H1 (cell line): ENCODE measurements at regions not wholly inside any gene's neighbourhood (a gene's known extent, or its start where the extent isn't known, plus 50 kb on each side); places are given as distances from the start of the nearest gene placed in this dataset.

Experiments
- CTCF ChIA-PET: fragments of 300-600 bp; sonication (Branson Sonifier 250); formaldehyde crosslinking; loops from one replicate; lab custom pipeline; 2021; ENCODE audit not compliant: partially characterized antibody; lab: Charles Lee
- POLR2A ChIA-PET: fragments of 300-600 bp; sonication (Branson Sonifier 250); formaldehyde crosslinking; loops from one replicate; lab custom pipeline; 2021; ENCODE audit warnings: inconsistent platforms; ENCODE audit not compliant: partially characterized antibody; lab: Charles Lee
- DNase-seq, 2 experiments: peaks; one replicate each; pipeline versions ENCODE4 v3.0.0 to v3.0.0-alpha.2; 2010 to 2022; ENCODE audit warnings: low spot score in 2 of 2, low read depth in 1 of 2, mixed read lengths in 1 of 2
- FAIRE-seq: peaks from 2 replicates; lab custom pipeline; 2011; peaks lifted over from hg19 to GRCh38; lab: Jason Lieb, UNC
- H2AFZ ChIP-seq: 2 replicates; pipeline ENCODE4 v1.8.1; 2012; ENCODE audit warnings: low read length, inconsistent platforms
- H2AK5ac ChIP-seq: 2 replicates; pipeline ENCODE4 v1.6.1; 2013; ENCODE audit warnings: low read depth, low read length
- H2BK120ac ChIP-seq: replicated peaks from 2 replicates; pipeline ENCODE3; 2013; ENCODE audit warnings: low read depth, low read length, inconsistent platforms
- H2BK12ac ChIP-seq: 2 replicates; pipeline ENCODE4 v1.6.1; 2013; ENCODE audit warnings: low read depth, low read length
- H2BK15ac ChIP-seq: 2 replicates; pipeline ENCODE4 v1.6.1; 2013; ENCODE audit warnings: low read length
- H2BK20ac ChIP-seq: 2 replicates; pipeline ENCODE4 v1.6.1; 2013; ENCODE audit warnings: low read length
- H2BK5ac ChIP-seq: 2 replicates; pipeline ENCODE4 v1.6.1; 2013; ENCODE audit warnings: low read depth, low read length
- H3K14ac ChIP-seq: 2 replicates; pipeline ENCODE4 v1.6.1; 2013; ENCODE audit warnings: inconsistent platforms; ENCODE audit not compliant: insufficient read length
- H3K18ac ChIP-seq: 2 replicates; pipeline ENCODE4 v1.6.1; 2013; ENCODE audit warnings: low read length; ENCODE audit errors: extremely low read depth
- H3K23ac ChIP-seq: 2 replicates; pipeline ENCODE4 v1.6.1; 2013; ENCODE audit warnings: inconsistent platforms; ENCODE audit not compliant: insufficient read length
- H3K23me2 ChIP-seq: 2 replicates; pipeline ENCODE4 v1.6.1; 2013; ENCODE audit warnings: low read depth, low read length
- H3K27ac ChIP-seq: 2 replicates; pipeline ENCODE4 v1.6.1; 2011; ENCODE audit warnings: low read depth, low read length, inconsistent platforms
- H3K27me3 ChIP-seq, 4 experiments: replicated peaks in 1 of 4; 1 replicate in 1 of 4; 2 replicates in 3 of 4; pipeline versions ENCODE4 v1.6.1 to v1.8.1; 2011 to 2013; ENCODE audit warnings: low read length in 3 of 4, mild to moderate bottlenecking in 3 of 4, inconsistent platforms in 2 of 4, mixed read lengths in 2 of 4, moderate library complexity in 1 of 4; ENCODE audit not compliant: control insufficient read depth in 3 of 4, insufficient read depth in 3 of 4; ENCODE audit errors: extremely low read depth in 1 of 4
- H3K36me3 ChIP-seq, 4 experiments: 2 replicates each; pipeline versions ENCODE4 v1.6.1 to v1.8.1; 2011 to 2013; ENCODE audit warnings: mild to moderate bottlenecking in 4 of 4, low read length in 3 of 4, moderate library complexity in 2 of 4, control low read depth in 1 of 4, inconsistent platforms in 1 of 4; ENCODE audit not compliant: insufficient read depth in 4 of 4, control insufficient read depth in 2 of 4
- H3K4ac ChIP-seq: replicated peaks from 2 replicates; pipeline ENCODE3; 2013; ENCODE audit warnings: low read length, low read depth, mixed read lengths, inconsistent platforms; ENCODE audit not compliant: insufficient read length
- H3K4me1 ChIP-seq, 4 experiments: replicated peaks in 1 of 4; 1 replicate in 1 of 4; 2 replicates in 3 of 4; pipeline versions ENCODE4 v1.6.1 to v1.8.1; 2011 to 2013; ENCODE audit warnings: low read length in 3 of 4, inconsistent platforms in 2 of 4, mixed read lengths in 1 of 4; ENCODE audit not compliant: insufficient read depth in 4 of 4, control insufficient read depth in 3 of 4
- H3K4me2 ChIP-seq, 2 experiments: 2 replicates each; pipeline versions ENCODE4 v1.6.1 to v1.8.1; 2011 to 2013; ENCODE audit warnings: low read depth in 2 of 2, low read length in 2 of 2, control low read depth in 1 of 2, inconsistent platforms in 1 of 2, mild to moderate bottlenecking in 1 of 2; ENCODE audit not compliant: insufficient read depth in 1 of 2
- H3K4me3 ChIP-seq, 4 experiments: fragments of 200-600, 300-600 bp in 1 of 4; sonication (generic), shearing (Covaris generic), sonication (Bioruptor Twin) in 1 of 4; 2 replicates each; pipeline versions ENCODE4 v1.5.1 to v1.8.1; 2011 to 2016; ENCODE audit warnings: low read length in 4 of 4, low read depth in 3 of 4, control low read depth in 2 of 4, inconsistent platforms in 2 of 4, mild to moderate bottlenecking in 2 of 4, mixed read lengths in 1 of 4, moderate library complexity in 1 of 4; ENCODE audit not compliant: insufficient read depth in 2 of 4; ENCODE audit errors: extremely low read depth in 1 of 4
- H3K56ac ChIP-seq: replicated peaks from 2 replicates; pipeline ENCODE3; 2013; ENCODE audit warnings: low read depth, mild to moderate bottlenecking, mixed read lengths, low read length, inconsistent platforms; ENCODE audit not compliant: insufficient read length
- H3K79me1 ChIP-seq: 2 replicates; pipeline ENCODE4 v1.6.1; 2013; ENCODE audit warnings: low read depth, low read length, control low read depth
- H3K79me2 ChIP-seq, 2 experiments: 2 replicates each; pipeline versions ENCODE4 v1.6.1 to v1.8.1; 2012 to 2013; ENCODE audit warnings: low read length in 2 of 2, mild to moderate bottlenecking in 2 of 2, inconsistent platforms in 1 of 2; ENCODE audit not compliant: insufficient read depth in 2 of 2, control insufficient read depth in 1 of 2
- H3K9ac ChIP-seq, 4 experiments: replicated peaks in 1 of 4; 1 replicate in 1 of 4; 2 replicates in 3 of 4; pipeline versions ENCODE4 v1.6.1 to v1.8.1; 2011 to 2013; ENCODE audit warnings: low read depth in 3 of 4, low read length in 3 of 4, control low read depth in 2 of 4, mild to moderate bottlenecking in 2 of 4, moderate library complexity in 2 of 4, inconsistent platforms in 1 of 4; ENCODE audit errors: extremely low read depth in 1 of 4
- H3K9me3 ChIP-seq, 2 experiments: 2 replicates each; pipeline versions ENCODE4 v1.6.1 to v1.8.1; 2012 to 2013; ENCODE audit warnings: mild to moderate bottlenecking in 2 of 2, moderate library complexity in 2 of 2, control low read depth in 1 of 2, inconsistent platforms in 1 of 2, low read depth in 1 of 2, low read length in 1 of 2, mixed read lengths in 1 of 2; ENCODE audit not compliant: insufficient read depth in 2 of 2
- H4K20me1 ChIP-seq, 2 experiments: replicated peaks in 1 of 2; 2 replicates each; pipeline versions ENCODE3 to v1.8.1; 2011 to 2013; ENCODE audit warnings: inconsistent platforms in 2 of 2, low read length in 2 of 2, mild to moderate bottlenecking in 1 of 2; ENCODE audit not compliant: insufficient read depth in 2 of 2, control insufficient read depth in 1 of 2
- H4K5ac ChIP-seq: 2 replicates; pipeline ENCODE4 v1.6.1; 2013; ENCODE audit warnings: low read length, low read depth, mixed read lengths, inconsistent platforms; ENCODE audit not compliant: insufficient read length
- H4K8ac ChIP-seq: 2 replicates; pipeline ENCODE4 v1.8.0; 2013; ENCODE audit warnings: mild to moderate bottlenecking, moderate library complexity, low read length, inconsistent platforms; ENCODE audit not compliant: insufficient read depth; ENCODE audit errors: extremely low read depth
- H4K91ac ChIP-seq: replicated peaks from 2 replicates; pipeline ENCODE3; 2013; ENCODE audit warnings: low read length, mixed read lengths, inconsistent platforms; ENCODE audit not compliant: insufficient read length
- POLR2AphosphoS5 ChIP-seq: IDR thresholded peaks from 2 replicates; pipeline ENCODE4 v1.6.1; 2011; ENCODE audit warnings: low read depth, low read length
- WGBS, 2 experiments: shearing (Covaris generic) in 1 of 2; methylation state at CpG; one replicate each; pipeline versions ENCODE4 v1.1.6 to v1.1.7; 2013 to 2015; ENCODE audit warnings: low lambda C conversion rate in 2 of 2, mixed read lengths in 2 of 2, inconsistent platforms in 1 of 2, low coverage in 1 of 2, missing lambda C conversion rate in 1 of 2; ENCODE audit not compliant: insufficient replicate concordance in 2 of 2, insufficient coverage in 1 of 2, insufficient read length in 1 of 2; ENCODE audit errors: extremely low coverage in 1 of 2, missing lambda C conversion rate in 1 of 2; 5-methylcytosine and 5-hydroxymethylcytosine counted together

- Histone ChIP-seq H2BK120ac (no peak overlapping the region), H3K56ac (no peak overlapping the region), H3K9ac (no peak overlapping the region), H3K27ac (no peak overlapping the region), H2BK20ac (no peak overlapping the region), H3K9me3 (no peaks in the 10 kb centered on the region), H3K36me3 (peaks cover 17 to 67% (median 47%) of the 10 kb centered on the region in 4 experiments; a peak in 7 of 8 replicates), H3K4me1 (no peaks in the 10 kb centered on the region; a peak in 2 of 7 replicates), H3K4me2 (no peak overlapping the region), H2BK15ac (no peak overlapping the region), H3K23me2 (0 out of 2 replicates have a peak, but pooled peaks cover 3% of the 10 kb centered on the region), H3K79me1 (no peaks in the 10 kb centered on the region), H3K18ac (no peak overlapping the region), H4K8ac (no peak overlapping the region), H4K5ac (no peak overlapping the region), H2BK5ac (no peak overlapping the region; the same call in 1 of the 2 replicates), H3K14ac (no peak overlapping the region), H2AK5ac (no peak overlapping the region), H3K23ac (no peak overlapping the region), H3K4me3 (no peak overlapping the region), H4K91ac (no peak overlapping the region), H3K27me3 (no peaks in the 10 kb centered on the region), H2AFZ (no peak overlapping the region), H3K4ac (no peak overlapping the region), H2BK12ac (no peak overlapping the region), H3K79me2 (no peaks in the 10 kb centered on the region), H4K20me1 (peaks cover 0 to 22% of the 10 kb centered on the region in 2 experiments)
- DNase-seq (no peak), FAIRE-seq (no peak)
- ChIA-PET CTCF (interaction anchor here (1.0 to 1.8 kb wide), 4 partner anchors 14 to 276 kb away, joined by 3 to 5 read pairs (median 4); no protein-coding TSS in a partner anchor), POLR2A (interaction anchor here (1.2 kb wide), 3 partner anchors 12 to 103 kb away, joined by 3 to 5 read pairs (median 3); no protein-coding TSS in a partner anchor)
- 90% methylated on average over 5 of the region's 6 CpGs; no CpG with 5 or more reads in 1 of the 2 experiments for WGBS, 2 experiments
- no peak for TF ChIP-seq POLR2AphosphoS5
Measured at GRCh38 chr2:120972286-120972685, 236.6 kb downstream of the GLI2 start.
